Activated CD8-positive, alpha-beta memory T cell treated with anti-CD3 and anti-CD28 coated beads for 24 hours (primary cell): ENCODE measurements at regions not wholly inside any gene's neighbourhood (a gene's known extent, or its start where the extent isn't known, plus 50 kb on each side); places are given as distances from the start of the nearest gene placed in this dataset.
"Not testable (repeated sequence)": the region's sequence is repeated elsewhere in the genome, so short reads cannot be mapped to it uniquely, and the experiment has no call there.

Experiments used
- DNase-seq: peaks from one replicate; pipeline ENCODE4 v3.0.0-alpha.2; 2020

DNA sequence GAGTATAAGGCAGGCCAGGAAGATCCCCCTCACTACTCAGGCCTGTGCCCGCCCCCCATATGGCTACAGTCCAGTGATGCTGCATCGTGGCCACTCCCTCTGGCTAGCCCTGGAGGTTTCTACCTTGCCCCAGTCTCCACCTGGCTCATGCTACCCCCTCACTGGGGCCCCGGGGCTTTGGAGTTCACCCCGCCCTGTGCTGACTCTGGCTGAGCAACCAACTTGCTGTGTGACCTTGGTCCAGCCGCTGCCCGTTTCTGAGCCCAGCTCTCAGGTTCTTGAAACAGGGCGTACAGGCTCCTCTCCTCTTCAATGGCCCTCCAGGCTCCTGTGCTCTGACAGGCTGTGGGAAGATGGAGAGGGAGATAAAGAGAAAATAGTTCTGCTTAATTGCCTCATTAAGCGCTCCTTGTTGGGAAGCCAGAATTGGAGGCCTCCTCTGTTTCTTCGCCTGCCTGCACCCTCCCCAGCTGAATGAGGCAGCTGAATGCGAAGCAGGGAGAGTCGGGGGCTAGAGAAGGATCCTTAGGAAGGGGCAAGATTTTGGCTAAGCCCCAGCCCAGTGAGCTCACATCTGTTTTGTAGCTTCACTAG, 138.2 kb upstream of the NCOR2 start:
- DNase-seq = no peak

- no peak for DNase-seq
Observed at GRCh38 chr12:124704619-124705018, 137.2 kb upstream of the NCOR2 start.

- DNase-seq = no peak
Observed at GRCh38 chr12:124703856-124704255, 136.4 kb upstream of the NCOR2 start.

DNA sequence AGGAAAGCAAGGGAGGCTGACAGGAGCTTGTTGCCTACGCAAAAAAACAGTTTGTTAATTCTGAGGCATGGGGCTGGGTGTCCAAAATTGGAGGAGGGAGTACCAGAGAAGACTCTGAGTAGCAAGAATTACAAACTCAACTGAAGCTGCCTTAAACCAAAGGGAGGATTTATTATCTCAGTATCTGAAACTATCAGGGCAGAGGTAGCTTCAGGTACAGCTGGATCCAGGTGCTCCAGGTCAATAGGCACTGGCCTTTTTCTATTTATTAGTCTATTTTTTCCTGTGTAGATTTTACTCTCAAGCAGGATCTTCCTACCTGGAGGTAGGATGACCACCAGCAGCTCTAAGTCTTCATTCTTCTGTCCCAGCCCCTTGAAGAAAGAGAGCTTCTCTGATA, 135.3 kb upstream of the NCOR2 start:
- no peak for DNase-seq

DNA sequence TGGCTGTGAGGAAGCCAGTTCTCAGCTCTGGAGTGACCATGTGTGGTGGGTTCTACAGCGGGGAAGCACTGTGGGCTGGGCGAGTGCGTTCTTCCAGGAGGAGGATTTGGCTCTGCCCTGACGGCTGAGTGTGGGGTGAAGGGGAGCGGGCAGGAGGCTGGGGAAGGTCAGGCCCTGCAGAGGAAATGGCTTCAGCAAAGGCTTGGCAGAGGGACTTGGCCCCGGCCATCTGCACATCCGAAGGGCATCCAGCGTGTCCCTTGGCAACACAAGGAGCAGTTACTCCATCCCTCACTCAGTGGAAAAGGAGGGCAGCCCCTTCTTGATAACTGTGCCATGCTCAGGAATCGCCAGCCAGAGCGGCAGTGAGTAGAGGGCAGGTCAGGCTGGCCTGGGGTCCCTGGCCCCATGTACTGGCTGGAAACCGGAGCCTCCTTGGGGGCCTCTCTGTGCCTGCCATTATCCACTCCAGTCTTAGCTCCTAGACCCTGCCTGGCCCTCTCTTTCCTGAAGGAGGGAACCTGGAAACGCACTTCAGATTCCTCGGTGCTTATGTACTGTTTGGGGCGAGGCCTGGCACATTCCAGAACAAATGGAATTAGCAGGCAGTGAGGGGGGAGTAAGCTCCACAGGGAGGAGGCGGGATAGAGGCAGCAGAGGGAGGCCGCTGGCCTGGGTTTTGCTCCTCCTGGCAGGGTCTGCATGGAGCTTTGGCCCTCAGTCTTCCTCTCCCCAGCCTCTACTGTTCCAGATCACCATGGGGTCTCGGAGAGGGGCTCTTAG, 133.6 kb upstream of the NCOR2 start:
- DNase-seq = no peak

- no peak for DNase-seq
Observed at GRCh38 chr12:124699909-124700308, 132.5 kb upstream of the NCOR2 start.

DNA sequence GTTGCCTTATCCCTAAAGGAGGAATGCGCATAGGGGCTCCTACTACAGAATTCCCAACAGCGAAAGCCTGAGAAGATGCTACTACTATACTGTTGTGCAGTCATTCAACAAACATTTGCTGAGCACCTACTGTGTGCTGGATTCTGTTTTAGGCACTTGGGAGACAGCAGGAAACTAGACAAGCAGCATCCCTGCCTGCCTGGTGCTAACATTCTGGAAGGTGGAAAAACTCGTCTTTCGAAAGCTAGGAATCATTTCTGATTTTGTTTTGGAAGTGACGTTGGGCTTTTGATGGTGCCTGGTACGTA, 131.5 kb upstream of the NCOR2 start:
- no peak for DNase-seq

GRCh38 chr12:124698211-124698997, 131.0 kb upstream of the NCOR2 start:
- DNase-seq = no peak

GRCh38 chr12:124697722-124698121, 130.3 kb upstream of the NCOR2 start:
- DNase-seq = not testable (repeated sequence)

GRCh38 chr12:124696693-124697476, 129.5 kb upstream of the NCOR2 start:
- DNase-seq = no peak

GRCh38 chr12:124695861-124696260, 128.4 kb upstream of the NCOR2 start:
- no peak for DNase-seq

DNA sequence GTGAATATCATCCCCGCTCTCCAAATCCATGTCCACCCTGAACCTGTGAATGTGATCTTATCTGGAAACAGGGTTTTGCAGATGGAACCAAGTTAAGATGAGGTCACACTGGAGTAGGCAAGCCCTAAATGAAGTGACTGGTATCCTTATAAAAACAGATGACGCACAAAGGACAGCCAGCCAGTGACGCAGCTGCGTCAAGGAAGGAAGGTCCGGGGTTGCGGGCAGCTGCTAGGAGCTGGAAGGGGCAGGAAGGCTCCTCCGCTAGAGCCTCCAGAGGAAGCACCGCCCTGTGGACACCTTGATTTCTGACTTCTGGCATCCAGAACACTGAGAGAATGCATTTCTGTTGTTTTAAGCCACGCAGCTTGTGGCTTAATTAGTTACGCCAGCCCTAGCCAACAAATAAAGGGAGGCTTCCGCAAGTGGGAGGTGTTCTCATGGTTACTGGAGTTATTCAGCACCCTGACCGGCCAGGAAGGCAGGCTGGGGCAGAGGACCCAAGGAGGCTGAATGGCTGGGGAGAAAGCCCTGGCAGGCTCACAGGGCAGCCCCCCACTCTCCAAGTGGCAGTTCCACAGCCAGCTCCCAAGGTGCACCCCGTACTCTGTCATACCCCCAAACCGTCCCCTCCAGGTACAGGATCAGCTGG, 127.6 kb upstream of the NCOR2 start:
- DNase-seq = no peak

- DNase-seq = no peak
Observed at GRCh38 chr12:124694250-124694649, 126.8 kb upstream of the NCOR2 start.

DNA sequence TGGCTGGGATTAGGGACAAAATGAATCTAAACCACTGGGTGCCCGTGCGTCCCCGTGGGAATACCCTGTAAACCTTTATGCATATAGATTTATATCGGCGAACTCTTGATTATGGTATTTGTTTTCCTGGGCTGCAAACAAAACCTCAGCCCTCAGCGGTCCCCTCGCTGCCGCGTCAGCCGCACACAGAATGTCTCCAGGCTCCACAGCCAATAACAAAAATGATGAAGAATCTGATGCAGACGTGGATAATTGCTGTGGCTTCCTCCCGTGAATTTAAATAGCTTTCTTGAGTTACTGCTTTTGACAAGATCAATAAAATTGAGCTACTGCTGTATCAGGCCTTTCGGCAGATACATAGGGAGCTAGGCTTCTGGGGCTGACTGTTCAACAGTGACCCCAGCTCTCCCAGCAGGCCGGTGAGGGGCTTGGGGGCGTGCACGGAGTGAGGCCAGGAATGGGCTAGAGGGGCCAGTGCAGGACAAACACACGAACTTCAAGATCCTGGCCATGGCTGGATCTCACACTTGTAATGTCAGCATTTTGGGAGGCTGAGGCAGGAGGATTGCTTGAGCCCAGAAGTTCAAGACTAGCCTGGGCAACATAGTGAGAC, 125.8 kb upstream of the NCOR2 start:
- no peak for DNase-seq

- no peak for DNase-seq
Observed at GRCh38 chr12:124692443-124692842, 125.0 kb upstream of the NCOR2 start.

- DNase-seq = no peak
Observed at GRCh38 chr12:124691429-124691828, 124.0 kb upstream of the NCOR2 start.

- DNase-seq = no peak
Observed at GRCh38 chr12:124689631-124690030, 122.2 kb upstream of the NCOR2 start.

GRCh38 chr12:124688356-124688992, 121.1 kb upstream of the NCOR2 start:
- no peak for DNase-seq

GRCh38 chr12:124687917-124688316, 120.5 kb upstream of the NCOR2 start:
- DNase-seq = peak; percentile 68

DNA sequence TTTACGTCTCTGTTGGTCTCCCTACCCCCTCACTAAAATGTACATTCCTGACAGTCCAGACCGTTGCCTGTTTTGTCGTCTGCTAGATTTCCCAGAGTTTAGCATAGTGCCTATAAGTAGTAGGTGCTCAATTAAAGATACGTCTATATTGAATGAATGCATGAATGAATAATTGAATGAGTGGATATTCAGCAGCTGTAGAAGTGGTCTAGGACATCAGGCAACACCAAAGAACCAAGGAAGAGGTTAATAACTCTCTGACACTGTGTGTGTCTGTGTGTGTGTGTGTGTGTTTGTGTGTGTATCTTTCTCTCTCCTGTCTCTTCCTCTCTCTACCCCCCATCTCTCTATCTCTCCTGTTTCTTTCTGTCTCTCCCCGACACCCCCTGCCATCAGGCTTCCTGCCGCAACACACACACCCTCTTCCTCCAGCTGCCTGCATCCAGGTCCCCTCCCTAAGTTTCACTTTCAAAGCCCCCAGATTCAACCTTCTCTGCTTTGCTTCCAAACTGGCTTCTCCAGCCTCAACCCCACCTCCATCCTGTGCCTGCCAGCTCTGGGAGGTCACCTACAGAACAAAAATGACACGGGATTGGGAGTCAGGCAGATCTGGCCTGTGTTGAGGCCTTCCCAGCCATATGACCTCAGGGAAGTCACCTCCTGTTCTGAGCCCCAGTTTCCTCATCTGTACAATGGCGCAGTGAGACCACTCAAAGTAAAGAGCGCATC, 119.9 kb upstream of the NCOR2 start:
- no peak for DNase-seq
